Hepatic stellate cell (primary cell): ENCODE measurements at regions not wholly inside any gene's neighbourhood (a gene's known extent, or its start where the extent isn't known, plus 50 kb on each side); places are given as distances from the start of the nearest gene placed in this dataset.
A peak's percentile ranks its signal among the peaks of the same experiment; 100 is the strongest.

Source experiments
- DNase-seq: peaks from one replicate; pipeline ENCODE4 v3.0.0; 2011; ENCODE audit warnings: low spot score

DNA sequence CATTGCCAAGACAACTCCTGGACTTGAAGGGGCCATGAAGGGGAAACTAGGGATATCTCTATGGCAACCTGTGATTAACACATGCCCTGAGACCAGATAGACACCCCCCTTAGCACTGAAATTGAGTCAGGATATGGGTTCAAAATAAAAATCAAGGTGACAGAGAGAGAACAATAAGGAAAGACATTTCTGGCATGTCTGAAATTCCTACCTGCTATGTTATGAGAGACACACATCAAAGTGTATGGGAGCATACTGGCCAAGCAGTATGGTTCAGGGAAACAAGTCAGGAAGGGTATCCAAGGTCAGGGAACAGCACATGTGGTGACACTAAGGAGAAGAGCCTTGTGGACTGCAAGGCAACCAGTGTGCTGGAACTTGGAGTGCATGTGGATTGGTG is 388.7 kb downstream of the SHQ1 start:
- no peak for DNase-seq

DNA sequence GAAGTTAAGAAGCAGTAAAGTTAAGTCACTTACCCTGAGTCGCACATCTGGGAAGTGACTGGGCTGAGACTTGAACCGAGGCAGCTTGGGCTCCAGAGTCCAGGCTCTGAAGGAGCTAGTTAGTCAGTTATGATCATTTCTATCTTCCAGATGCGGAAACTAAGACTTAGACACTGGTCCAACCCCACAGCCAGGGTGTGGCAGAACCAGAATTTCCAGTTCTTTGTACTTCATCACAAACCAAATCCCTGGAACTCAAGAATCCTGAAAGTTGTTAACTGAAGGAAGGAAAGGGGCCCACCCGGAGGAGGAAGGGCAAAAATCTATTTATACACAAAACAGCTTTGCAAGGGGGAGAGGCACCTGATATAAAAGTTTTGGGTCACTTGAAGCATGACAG is 389.9 kb downstream of the SHQ1 start:
- no peak for DNase-seq

DNA sequence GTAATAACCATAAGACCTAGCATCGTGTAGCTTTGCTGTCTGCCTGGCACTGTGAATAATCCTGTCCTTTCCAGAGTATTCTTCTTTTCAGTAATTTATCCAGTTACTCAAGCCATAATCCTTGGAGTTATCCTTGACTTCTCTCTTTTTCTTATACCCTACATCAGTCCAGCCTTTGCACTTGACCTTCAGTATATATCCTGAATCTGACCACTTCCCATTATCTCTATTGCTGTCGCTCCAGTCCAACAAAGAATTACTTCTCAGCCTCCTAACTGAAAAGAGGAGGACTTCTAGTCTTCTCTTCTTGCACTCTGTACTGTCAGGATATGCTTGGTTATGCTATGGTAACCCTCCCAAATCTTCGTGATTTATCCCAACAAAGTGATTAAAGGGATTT is 393.8 kb downstream of the SHQ1 start:
- DNase-seq: no peak

DNA sequence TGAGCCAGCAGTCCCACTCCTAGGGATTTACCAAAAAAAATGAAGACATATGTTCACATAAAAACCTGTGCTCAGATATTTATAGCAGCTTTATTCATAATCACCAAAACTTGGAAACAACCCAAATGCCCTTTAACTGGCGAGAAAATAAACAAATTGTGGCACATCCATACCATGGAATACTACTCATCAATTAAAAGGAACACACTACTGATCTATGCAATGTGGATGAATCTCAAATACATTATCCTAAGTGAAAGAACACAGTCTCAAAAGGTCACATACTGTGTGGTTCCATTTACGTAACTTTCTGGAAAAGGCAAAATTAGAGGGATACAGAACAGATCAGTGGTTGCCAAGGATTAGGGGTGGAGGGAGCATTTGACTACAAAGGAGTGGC is 394.5 kb downstream of the SHQ1 start:
- DNase-seq: no peak

DNA sequence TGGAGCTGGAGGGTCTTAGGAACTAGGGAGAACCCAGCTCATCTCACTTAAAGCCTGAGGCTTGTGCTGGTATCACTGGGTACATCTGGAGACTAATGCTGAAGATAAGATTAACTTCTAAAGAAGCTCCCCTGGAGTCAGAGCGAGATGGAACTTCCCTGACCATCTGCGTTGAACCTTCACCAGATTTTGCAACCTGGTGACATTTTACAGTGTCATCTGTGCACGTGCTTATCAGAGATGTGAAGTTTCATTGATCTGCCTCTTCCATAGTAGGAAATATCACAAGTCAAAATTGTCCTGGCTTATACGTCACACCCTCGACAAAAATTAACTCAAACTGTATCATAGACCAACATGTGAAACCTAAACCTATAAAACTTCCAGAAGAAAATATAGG is 395.5 kb downstream of the SHQ1 start:
- no peak for DNase-seq

DNA sequence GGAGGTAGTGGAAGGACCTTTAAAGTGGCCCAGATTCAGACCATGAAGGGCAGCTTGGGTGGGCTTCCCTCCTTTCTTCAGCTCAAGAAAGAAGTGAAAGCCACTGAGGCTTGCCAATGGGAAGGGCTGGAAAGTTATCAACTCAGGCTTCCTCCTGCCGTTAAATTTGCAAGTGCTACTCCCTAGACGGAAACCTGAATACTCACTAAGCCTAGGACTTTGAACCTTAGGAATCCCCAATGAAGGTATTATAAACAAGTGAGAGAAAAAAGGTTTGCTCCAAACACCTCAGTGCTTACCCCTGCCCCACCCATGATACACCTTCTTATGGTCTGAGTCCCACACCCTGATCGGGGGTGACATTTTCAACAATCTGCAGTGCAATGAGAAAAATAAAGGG is 396.4 kb downstream of the SHQ1 start:
- DNase-seq: no peak

DNA sequence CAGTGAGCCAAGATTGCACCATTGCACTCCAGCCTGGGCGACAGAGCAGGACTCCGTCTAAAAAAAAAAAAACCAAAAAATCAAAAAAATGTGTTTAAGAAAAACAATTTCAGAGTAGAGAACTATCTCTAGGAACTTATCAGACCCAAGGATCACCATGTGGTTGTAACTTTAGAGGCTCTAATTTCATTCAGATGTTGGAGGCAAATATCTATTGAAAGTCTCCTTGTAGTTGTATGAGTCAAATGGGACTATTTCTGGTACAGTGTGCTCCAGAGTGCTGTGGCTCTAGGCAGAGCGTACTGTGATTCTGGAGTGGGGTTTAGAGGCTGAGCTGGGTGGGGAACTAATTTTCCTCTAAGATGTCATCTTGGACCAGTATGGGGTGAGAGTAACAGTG is 398.7 kb downstream of the SHQ1 start:
- no peak for DNase-seq

DNA sequence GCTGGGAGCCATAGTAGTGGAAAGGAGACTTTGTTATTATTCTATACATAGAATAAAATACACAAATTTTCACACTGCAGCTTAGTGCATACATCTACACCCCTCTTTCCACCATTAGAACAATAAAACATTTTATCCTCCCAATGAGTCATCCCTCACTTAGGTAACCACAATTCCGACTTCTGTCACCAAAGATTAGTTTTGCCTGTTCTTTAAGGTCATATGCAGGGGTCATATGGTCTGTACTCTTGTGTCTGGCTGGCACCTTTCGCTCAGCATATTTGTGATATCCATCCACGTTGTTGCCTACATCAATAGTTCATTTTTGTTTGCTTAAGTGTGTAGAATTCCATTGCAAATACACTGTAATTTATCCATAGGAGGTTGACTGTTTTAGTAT is 399.4 kb downstream of the SHQ1 start:
- no peak for DNase-seq

DNA sequence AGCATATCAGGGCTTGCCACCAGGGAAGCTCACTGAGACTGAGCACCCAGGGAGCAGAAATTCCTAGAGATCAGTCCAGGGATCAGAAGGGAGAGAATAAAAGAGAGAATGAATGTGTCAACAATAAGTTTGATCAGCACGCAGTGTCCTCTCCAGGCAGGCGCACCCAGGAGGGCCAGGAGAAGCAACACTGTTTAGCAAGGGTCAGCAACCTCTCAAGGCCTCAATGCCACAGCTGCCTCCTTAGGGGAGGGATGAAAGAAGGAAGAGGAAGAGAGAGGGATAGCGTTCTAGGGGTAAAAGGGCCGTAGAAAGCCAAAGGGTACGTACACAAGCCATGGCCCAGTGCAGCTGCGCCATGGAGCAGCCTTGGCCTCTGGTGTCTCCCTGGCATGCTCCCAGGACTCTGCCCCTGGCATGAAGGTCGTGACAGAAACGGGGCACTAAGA is 399.8 kb downstream of the SHQ1 start:
- DNase-seq: no peak

DNA sequence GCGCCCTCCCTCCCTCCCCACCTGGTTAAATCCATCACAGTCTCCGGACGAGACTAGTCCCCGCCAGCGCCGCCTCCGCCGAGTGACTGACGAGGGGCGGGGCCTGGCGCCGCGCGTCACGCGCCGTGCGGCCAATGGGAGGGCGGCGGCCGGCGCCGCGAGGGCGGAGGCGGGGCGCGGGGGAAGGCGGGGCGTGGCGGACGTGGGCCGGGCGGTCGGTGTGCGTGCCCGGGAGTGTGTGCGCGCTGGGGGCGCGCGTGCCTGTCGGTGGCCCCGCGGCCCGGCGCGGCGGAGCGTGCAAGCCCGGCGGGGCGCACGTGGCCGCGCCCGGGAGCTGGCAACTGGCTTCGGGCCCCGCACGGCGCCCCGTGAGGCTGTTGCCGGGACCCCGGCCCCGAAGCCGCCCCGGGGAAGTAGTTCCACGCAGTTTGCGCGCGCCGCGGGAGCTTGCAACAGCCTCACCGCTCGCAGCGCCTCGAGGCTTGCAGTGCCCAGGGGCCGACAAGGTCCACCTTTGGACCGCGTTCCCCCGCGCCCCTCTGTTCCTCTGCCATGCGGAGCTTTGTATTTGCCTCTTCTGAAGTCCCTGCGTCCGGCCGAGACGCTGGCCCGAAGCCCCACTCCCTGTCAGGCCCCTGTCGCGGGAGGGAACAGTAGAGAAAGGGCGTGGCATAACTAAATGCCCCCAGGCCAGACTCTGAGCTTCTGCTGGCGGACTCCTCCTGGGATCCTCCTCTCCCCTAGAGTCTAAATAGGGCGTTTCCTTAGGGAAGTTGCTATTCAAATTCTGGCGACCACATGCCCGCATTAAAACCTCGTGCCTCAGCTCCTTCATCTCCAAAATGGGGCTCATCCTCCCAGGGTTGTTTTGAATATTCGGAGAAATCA is 400.9 kb downstream of the SHQ1 start:
- DNase-seq: peak; percentile 87

DNA sequence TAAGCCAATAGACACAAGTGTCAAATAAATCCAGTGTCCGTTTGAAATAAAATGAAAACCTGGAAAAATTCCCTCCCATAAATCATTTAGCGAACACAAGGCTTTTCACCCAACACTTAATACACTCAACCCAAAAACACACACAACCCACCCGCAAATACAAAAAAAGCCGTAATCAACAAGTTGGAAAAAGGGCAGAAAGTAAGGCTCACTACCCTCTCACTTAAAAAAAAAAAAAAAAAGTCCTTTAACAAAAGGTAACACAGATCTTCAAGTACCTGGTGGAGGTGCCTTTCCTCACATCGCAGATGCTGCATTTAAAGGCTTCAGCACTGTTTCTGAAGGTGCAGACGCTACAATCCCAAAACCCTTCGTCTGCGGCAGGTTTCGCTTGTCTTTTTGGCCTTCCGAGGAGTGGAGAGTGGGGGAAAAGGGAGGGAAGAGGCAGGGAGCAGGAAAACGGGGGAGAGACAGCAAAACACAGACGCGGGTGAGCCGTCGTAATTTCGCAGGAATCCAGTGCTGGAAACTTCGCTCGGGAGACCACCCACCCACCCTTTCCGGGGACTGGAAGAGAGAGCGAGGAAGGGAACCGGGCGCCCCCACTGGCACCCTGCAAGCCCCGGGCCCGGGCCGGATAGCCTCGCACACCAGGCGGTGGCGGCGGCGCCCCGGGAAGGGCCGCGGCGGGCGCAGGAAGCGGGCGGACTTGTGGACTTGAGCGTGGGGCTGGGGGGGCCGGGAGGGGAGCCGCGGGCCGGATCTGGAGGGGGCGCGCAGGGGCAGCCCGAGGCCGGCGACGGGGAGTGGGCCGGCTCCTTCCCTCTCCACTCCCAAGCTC is 401.8 kb downstream of the SHQ1 start, which contains the start of gene RYBP:
TSS of gene RYBP (minus strand) at position 404 of the 841 bp plus-strand sequence.
- no peak for DNase-seq

DNA sequence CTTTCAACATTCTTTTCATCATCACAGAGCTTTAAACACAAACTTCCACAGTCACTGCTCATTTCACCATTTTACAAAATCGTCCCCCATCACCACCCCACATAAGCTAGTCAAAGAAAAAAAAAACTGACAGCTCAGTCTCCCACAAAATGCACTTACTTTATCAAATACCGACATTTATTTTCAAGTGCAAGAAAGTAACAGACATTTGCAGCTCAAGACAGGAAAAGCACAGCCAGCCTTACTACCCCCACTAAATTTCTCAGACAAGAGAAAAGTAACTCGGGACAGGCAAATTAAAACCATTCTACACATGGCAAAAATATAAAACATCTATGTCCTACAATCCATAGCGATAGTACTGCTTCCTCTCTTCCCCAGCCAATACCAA is 402.4 kb downstream of the SHQ1 start:
- no peak for DNase-seq

DNA sequence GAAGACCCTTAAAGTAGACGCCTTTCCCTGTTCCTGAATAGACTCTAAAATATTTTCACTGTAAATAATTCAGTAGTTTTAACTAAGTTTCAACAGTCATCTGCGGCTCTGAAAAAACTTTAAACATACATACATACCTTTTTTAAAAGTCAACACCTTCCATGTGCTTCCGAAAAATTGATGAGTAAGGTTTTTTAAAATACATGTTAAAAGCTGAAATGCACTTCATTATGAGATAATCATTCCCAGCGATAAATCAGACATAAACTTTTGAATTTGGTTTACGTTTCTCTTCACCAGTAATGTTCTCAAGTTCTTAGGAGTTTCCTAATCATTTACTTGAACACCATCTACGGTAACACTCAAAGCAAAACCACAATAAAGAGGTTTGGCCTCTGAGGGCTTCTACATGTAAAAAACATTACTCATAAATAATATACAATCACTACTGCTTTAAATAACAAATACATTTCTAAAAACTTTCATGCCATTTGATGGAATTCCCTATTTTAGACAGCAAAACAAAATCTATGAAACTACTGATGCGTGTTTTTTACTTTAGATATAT is 403.5 kb downstream of the SHQ1 start:
- no peak for DNase-seq

DNA sequence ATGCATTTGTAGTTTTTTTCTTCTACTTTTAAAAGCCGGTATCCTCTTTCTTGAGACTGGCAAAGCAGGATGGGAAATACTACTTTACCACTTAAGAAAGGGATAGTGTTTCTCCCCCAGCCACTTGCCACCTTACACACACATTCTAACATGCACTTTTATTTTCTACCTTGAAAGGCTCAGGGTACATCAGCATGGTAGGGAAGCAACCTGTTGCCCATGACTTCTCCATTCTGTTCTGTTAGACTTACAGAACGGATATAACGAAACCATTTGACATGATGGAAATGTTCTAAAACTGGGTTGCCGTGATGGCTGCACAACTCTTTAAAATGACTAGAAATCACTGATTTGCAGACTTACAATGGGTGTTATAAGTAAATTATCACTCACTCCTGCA is 405.5 kb downstream of the SHQ1 start:
- no peak for DNase-seq

DNA sequence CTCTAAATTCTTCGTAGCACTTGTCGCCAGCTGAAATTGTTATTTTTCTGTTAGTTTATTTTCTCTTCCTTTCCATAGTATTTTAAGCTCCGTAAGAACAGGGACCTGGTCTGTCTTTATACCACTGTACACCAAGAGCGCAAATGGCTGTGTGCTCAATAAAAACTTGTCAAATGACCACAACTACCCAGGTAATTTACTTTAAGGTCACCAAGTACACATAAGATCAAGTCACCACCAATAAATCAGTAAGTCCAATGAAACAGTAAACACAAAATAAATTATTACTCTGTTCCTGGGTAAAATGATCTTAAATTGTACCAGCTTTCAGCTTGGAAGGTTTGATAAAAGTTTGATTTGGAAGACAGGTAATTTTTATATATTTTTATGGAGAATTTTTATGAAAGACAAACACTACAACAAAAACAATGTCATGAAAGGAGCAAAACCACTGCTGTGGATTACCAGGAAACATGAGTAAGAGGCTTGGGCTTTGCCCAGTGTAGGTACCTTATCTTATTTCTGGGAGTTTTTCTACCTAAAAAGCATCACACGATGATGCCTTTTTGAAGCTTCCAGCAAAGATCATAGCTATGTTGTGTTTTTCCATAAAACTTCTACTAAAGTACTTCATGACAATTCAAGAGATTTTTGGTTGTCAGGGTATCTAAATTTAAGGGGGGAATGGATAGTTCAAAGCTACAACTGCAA is 406.8 kb downstream of the SHQ1 start:
- DNase-seq: no peak

DNA sequence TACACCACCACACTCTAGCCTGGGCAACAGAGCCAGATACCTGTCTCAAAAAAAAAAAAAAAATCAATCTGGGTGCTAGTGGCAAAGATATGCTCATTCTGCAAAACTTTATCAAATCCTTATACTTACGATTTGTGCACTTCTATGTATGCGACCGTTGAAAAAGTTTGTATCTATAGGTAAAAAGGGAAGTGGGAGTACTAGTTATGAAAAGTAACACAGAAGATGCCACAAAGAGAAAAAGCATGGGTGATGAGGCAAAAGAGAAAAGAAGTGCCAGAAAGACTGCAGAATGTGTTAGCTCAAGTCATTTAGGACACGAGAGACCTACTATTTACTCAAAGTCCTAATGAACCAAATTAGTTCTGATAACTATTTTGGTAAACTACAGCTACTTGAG is 407.8 kb downstream of the SHQ1 start:
- DNase-seq: no peak

DNA sequence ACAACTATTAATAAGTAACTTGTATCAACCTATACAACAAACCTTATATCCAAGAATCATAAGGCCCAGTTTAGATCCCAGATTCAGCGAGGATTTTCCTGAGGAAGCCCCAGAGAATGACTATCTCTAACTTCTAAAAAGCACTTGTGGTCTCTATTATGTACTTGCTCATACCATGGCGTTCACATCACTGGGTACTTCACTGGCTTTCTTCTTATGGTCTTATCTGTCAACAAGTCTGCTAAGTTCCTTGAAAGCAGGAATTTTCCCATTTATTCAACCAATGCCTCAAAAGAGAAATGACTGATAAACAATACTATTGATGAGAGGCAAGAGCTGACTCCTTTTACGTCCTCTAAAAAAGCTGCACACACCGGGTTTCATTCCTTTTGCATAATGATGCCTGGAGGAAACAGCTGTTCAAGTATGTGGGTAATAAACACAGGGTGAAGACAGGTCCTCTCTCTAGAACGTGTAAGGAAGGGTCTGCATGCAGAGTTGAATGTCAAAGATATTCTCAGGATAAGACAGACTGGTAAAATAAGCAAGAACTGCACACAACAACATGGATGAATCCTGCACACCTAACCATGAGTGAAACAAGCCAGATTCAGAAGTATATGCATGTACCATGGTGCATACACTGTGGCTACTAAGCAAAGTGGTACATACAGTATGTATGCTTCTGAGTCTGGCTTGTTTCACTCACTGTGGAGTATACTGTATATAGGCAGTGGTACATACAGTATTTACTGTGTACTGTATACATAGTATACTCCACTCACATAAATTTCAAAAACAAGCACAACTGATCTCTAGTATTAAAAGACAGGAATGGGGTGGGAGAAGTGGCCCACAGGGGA is 408.7 kb downstream of the SHQ1 start:
- DNase-seq: no peak

DNA sequence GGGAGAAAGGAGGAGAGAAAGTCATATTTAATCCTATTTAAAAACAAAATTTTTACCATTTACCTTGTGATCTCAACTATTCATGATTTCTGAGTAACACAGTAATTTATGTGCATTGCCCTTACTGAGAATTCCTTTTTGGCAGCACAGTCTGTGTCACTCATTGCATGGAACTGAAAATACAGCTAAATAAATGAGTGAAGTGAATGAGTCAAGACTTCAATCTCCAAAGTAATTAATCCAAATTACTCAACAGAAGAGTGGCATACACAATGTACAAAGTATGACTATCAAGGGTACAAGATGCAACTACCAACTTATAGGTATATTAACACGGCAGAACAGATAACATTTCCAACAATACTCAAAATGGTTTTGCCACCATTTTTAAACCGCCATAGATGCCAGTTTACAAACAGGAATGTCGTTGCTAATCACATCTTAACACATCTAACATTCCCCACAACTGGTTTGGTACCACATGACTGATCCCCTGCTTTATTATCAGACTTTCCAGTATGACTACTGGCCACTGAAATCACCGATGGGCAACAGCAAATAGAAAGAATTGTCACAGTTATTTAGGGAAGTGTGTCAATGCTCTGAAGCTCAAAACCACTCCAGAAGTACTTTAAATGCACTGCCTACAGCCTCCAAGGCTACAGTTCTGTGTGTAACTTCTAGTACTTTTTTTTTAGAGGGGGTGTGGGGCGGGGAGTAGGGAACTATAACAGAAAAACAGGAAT is 410.4 kb downstream of the SHQ1 start:
- no peak for DNase-seq

DNA sequence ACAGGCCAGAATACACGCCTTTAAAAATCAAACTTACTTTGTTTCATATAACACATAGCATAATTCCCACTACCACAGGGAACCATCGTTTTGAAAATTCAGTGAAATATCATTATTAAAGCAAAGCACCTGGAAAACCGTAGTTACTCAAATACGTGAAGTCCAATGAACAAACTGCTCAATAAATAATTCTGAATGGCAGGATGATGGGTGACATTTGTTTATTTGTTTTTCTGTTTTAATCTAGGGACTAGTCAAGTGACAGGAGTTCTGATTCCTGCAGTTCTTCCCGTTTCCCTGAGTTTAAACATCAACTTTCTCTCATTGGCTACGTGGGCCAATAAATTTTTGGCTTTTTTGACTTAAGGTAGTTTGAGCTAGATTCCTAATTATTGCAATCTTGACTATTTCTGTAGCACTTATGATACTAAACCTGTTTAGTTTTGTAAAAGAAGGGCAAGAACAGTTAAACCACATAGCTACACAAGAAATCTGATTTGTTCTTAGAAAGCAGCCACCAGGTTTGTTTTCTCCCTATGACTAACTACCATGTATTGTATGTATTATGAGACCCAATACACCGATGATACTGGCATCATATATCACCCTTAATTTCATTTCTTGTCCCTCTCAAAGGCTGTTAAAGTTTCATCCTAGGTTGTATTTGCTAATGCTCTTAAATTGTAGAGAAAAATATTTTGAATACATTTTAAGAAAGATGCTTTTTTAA is 411.2 kb downstream of the SHQ1 start:
- DNase-seq: no peak

DNA sequence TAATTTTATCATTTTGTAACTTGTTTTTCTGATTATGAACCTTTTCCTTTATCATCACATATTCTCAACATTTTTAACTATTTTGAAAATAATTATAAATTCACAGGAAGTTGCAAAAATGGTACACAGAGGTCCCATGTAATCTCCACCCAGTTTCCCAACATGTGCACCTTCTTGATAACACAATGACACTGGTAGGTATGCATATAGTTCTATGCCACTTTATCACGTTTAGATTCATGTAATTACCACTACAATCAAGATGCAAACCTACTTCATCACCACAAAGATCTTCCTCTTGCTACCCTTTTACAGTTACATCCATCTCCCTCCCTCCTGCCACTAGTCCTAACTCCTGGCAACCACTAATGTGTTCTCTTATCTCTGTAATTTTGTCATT is 413.9 kb downstream of the SHQ1 start:
- no peak for DNase-seq
